ENCODE measurements at regions not wholly inside any gene's neighbourhood (a gene's known extent, or its start where the extent isn't known, plus 50 kb on each side); places are given as distances from the start of the nearest gene placed in this dataset.

DNA sequence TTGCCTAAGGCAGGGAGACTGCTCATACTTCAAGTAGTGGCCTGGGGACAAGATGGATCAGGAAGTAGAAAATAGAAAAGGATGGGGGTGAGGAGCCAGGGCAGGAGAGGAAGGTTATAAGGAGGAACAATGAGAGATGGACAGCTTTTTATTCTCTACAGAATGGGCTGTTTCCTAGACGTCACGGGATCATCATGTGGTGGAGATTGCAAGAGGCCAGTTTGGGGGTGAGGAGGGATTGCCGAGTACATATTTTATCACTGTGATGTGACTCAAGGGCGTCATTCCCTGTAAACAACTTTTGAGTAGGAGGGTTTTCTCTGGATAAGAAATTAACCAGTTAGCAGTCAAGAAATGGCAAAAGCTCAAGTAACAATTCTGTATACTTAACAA lies 406.3 kb downstream of the ETS1 start:
- TF ChIP-seq SMC3 (IDR thresholded peaks at IDR 0.05), result no peak
- no peak for TF ChIP-seq POLR2AphosphoS2 (conservative IDR thresholded peaks at IDR 0.05; ENCODE audit: low read length)
- no peak for TF ChIP-seq KDM1A (IDR thresholded peaks at IDR 0.05; ENCODE audit: low read depth)
- no peak for TF ChIP-seq POLR2A (IDR thresholded peaks at IDR 0.05; ENCODE audit: low read length)
- TF ChIP-seq HDAC2 (IDR thresholded peaks at IDR 0.05), result no peak
- TF ChIP-seq CTCF (IDR thresholded peaks at IDR 0.05), result no peak
- no peak for TF ChIP-seq MAX (IDR thresholded peaks at IDR 0.05)
- TF ChIP-seq ESRRA (IDR thresholded peaks at IDR 0.05; ENCODE audit: borderline replicate concordance, low read length), result no peak
- no peak for TF ChIP-seq CHD2 (IDR thresholded peaks at IDR 0.05; ENCODE audit: low read length, partially characterized antibody)
- TF ChIP-seq GATA3 (IDR thresholded peaks at IDR 0.05; ENCODE audit: borderline replicate concordance), result no peak
- no peak for TF ChIP-seq BHLHE40 (IDR thresholded peaks at IDR 0.05; ENCODE audit: low read depth, low read length)
- TF ChIP-seq FOSB (CRISPR knock-in tag; IDR thresholded peaks at IDR 0.05), result no peak
- TF ChIP-seq RFX5 (IDR thresholded peaks at IDR 0.05), result no peak
